ENCODE measurements at regions not wholly inside any gene's neighbourhood (a gene's known extent, or its start where the extent isn't known, plus 50 kb on each side); places are given as distances from the start of the nearest gene placed in this dataset.
"Not testable (repeated sequence)": the region's sequence is repeated elsewhere in the genome, so short reads cannot be mapped to it uniquely, and the experiment has no call there.

GRCh38 chr6:115583290-115583689, 477.4 kb downstream of the FRK start:
- no peak for DNase-seq
- no peaks in the 10 kb centered on the region for H3K36me3 Mint-ChIP-seq (ENCODE audit: insufficient read depth, unreplicated experiment)
- CTCF ChIA-PET = no interaction called here
- H3K27me3 Mint-ChIP-seq (ENCODE audit: unreplicated experiment) = no peaks in the 10 kb centered on the region
- H3K9me3 Mint-ChIP-seq (ENCODE audit: low read depth, unreplicated experiment) = no peaks in the 10 kb centered on the region
- no peak for TF ChIP-seq CTCF (IDR thresholded peaks at IDR 0.05; ENCODE audit: unreplicated experiment)
- intact Hi-C loops (cut with micrococcal nuclease; ENCODE audit: unreplicated experiment) = no loop called here
- no peak overlapping the region for H3K27ac Mint-ChIP-seq (ENCODE audit: unreplicated experiment)
- no TSS peak for BruUV-seq (replicated peaks)
- no peaks in the 10 kb centered on the region for H3K4me1 Mint-ChIP-seq (ENCODE audit: low read depth, unreplicated experiment)
- H3K4me3 Mint-ChIP-seq (ENCODE audit: low read depth, unreplicated experiment) = no peak overlapping the region

- intact Hi-C loops (cut with micrococcal nuclease; ENCODE audit: unreplicated experiment) = no loop called here
- BruUV-seq (replicated peaks) = no TSS peak
- no peaks in the 10 kb centered on the region for H3K9me3 Mint-ChIP-seq (ENCODE audit: low read depth, unreplicated experiment)
- CTCF ChIA-PET = no interaction called here
- no peak for DNase-seq
- no peak overlapping the region for H3K4me3 Mint-ChIP-seq (ENCODE audit: low read depth, unreplicated experiment)
- no peaks in the 10 kb centered on the region for H3K36me3 Mint-ChIP-seq (ENCODE audit: insufficient read depth, unreplicated experiment)
- H3K27ac Mint-ChIP-seq (ENCODE audit: unreplicated experiment) = no peak overlapping the region
- no peaks in the 10 kb centered on the region for H3K4me1 Mint-ChIP-seq (ENCODE audit: low read depth, unreplicated experiment)
- no peaks in the 10 kb centered on the region for H3K27me3 Mint-ChIP-seq (ENCODE audit: unreplicated experiment)
- no peak for TF ChIP-seq CTCF (IDR thresholded peaks at IDR 0.05; ENCODE audit: unreplicated experiment)
These were observed 478.3 kb downstream of the FRK start for GRCh38 chr6:115582386-115582785.

GRCh38 chr6:115579565-115579964, 481.1 kb downstream of the FRK start:
- intact Hi-C loops (cut with micrococcal nuclease; ENCODE audit: unreplicated experiment); H3K4me3 Mint-ChIP-seq (ENCODE audit: low read depth, unreplicated experiment); DNase-seq; H3K4me1 Mint-ChIP-seq (ENCODE audit: low read depth, unreplicated experiment); H3K9me3 Mint-ChIP-seq (ENCODE audit: low read depth, unreplicated experiment); H3K27ac Mint-ChIP-seq (ENCODE audit: unreplicated experiment); H3K36me3 Mint-ChIP-seq (ENCODE audit: insufficient read depth, unreplicated experiment); BruUV-seq (replicated peaks); H3K27me3 Mint-ChIP-seq (ENCODE audit: unreplicated experiment): not testable (repeated sequence)
- CTCF ChIA-PET = interaction anchor here (0.7 kb wide), 1 partner anchor 252 kb away, joined by 4 read pairs; no protein-coding TSS in a partner anchor

GRCh38 chr6:115577270-115577669, 483.4 kb downstream of the FRK start:
- intact Hi-C loops (cut with micrococcal nuclease; ENCODE audit: unreplicated experiment) = no loop called here
- Mint-ChIP-seq H3K27me3 (ENCODE audit: unreplicated experiment) (no peaks in the 10 kb centered on the region), H3K27ac (ENCODE audit: unreplicated experiment) (no peak overlapping the region), H3K36me3 (ENCODE audit: insufficient read depth, unreplicated experiment) (no peaks in the 10 kb centered on the region), H3K9me3 (ENCODE audit: low read depth, unreplicated experiment) (no peaks in the 10 kb centered on the region), H3K4me3 (ENCODE audit: low read depth, unreplicated experiment) (no peak overlapping the region), H3K4me1 (ENCODE audit: low read depth, unreplicated experiment) (no peaks in the 10 kb centered on the region)
- DNase-seq = no peak
- BruUV-seq (replicated peaks) = no TSS peak
- no peak for TF ChIP-seq CTCF (IDR thresholded peaks at IDR 0.05; ENCODE audit: unreplicated experiment)
- CTCF ChIA-PET = no interaction called here

DNA sequence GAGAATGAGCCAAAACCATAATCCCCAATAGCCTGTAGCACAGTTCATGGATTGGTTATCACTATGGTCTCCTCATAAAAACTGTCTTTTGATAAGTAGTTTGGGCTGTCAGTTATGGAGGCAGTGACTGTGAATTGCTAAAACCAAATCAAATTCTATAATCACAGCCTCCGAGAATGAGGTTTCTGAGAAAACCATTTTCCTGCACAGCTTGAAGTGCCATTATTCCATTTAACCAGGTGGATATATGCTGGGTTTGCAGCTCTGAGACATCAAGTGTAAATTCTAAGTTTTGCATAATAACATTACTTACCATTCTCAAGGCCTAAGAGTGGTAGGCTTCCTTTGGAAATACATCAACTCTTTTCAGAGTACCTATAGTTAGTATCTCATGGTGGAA, 485.4 kb downstream of the FRK start:
- BruUV-seq (replicated peaks) = no TSS peak
- H3K4me3 Mint-ChIP-seq (ENCODE audit: low read depth, unreplicated experiment) = no peak overlapping the region

More for the DNA sequence above, 485.4 kb downstream of the FRK start:
- H3K9me3 Mint-ChIP-seq (ENCODE audit: low read depth, unreplicated experiment) = no peaks in the 10 kb centered on the region
- DNase-seq = no peak
- no peaks in the 10 kb centered on the region for H3K4me1 Mint-ChIP-seq (ENCODE audit: low read depth, unreplicated experiment)
- no peak for TF ChIP-seq CTCF (IDR thresholded peaks at IDR 0.05; ENCODE audit: unreplicated experiment)
- CTCF ChIA-PET = no interaction called here
- no peak overlapping the region for H3K27ac Mint-ChIP-seq (ENCODE audit: unreplicated experiment)
- H3K27me3 Mint-ChIP-seq (ENCODE audit: unreplicated experiment) = no peaks in the 10 kb centered on the region
- no peaks in the 10 kb centered on the region for H3K36me3 Mint-ChIP-seq (ENCODE audit: insufficient read depth, unreplicated experiment)
- intact Hi-C loops (cut with micrococcal nuclease; ENCODE audit: unreplicated experiment) = no loop called here

Data from Calu3 (cell line).